HCT116 (cell line): ENCODE measurements at regions not wholly inside any gene's neighbourhood (a gene's known extent, or its start where the extent isn't known, plus 50 kb on each side); places are given as distances from the start of the nearest gene placed in this dataset.

Experiments used
- ATAC-seq: fragments of 200-7000 bp; cut with Tn5 transposase; 2 replicates; pipeline ENCODE4 v1.9.1; 2020; ENCODE audit warnings: mild to moderate bottlenecking, moderate library complexity
- BruUV-seq: library from RNA; stranded (reverse); fragments of 400-500 nt; replicated peaks from 2 replicates; lab custom pipeline; 2021; lab: Mats Ljungman, UMichigan
- CTCF ChIA-PET: fragments of 300-600 bp; sonication (Branson Sonifier 250); formaldehyde crosslinking; loops from one replicate; lab custom pipeline; 2021; ENCODE audit warnings: antibody characterized with exemption; lab: Charles Lee
- POLR2A ChIA-PET: fragments of 300-600, 350-600 bp; sonication (Branson Sonifier 250); formaldehyde crosslinking; loops from one replicate; lab custom pipeline; 2021; ENCODE audit warnings: antibody characterized with exemption; lab: Charles Lee
- RAD21 ChIA-PET, 2 experiments: fragments of 300-600 bp; sonication (Branson Sonifier 250); formaldehyde crosslinking; loops; one replicate each; lab custom pipeline; 2023; ENCODE audit warnings: low total read pairs in 2 of 2; ENCODE audit not compliant: uncharacterized antibody in 2 of 2, unreplicated experiment in 2 of 2, low non-redundant PET in 1 of 2; lab: Charles Lee
- DNase-seq: peaks from one replicate; pipeline ENCODE4 v3.0.0-alpha.2; 2010; ENCODE audit warnings: low read depth, low spot score
- H2AFZ ChIP-seq: fragments of 200-600 bp; shearing (Covaris generic), sonication (generic); 2 replicates; pipeline ENCODE4 v1.6.1; 2017; ENCODE audit warnings: low read depth, mixed run types, mixed read lengths, antibody characterized with exemption, low read length; ENCODE audit not compliant: poor library complexity, severe bottlenecking
- H3K27ac ChIP-seq: 2 replicates; pipeline ENCODE4 v1.5.1; 2012; ENCODE audit warnings: low read depth, low read length
- H3K27me3 ChIP-seq: fragments of 200-600 bp; sonication (generic); 2 replicates; pipeline ENCODE4 v1.6.1; 2016; ENCODE audit warnings: mixed run types, low read length, mixed read lengths; ENCODE audit not compliant: insufficient read depth
- H3K36me3 ChIP-seq, 2 experiments: fragments of 200-500 bp in 1 of 2; fragments of 200-600 bp in 1 of 2; sonication (Bioruptor generic) in 1 of 2; sonication (generic) in 1 of 2; 2 replicates each; pipeline versions ENCODE4 v1.5.1 to v1.6.1; 2014 to 2016; ENCODE audit warnings: low read length in 2 of 2, inconsistent platforms in 1 of 2, mixed read lengths in 1 of 2, mixed run types in 1 of 2; ENCODE audit not compliant: insufficient read depth in 2 of 2, control insufficient read depth in 1 of 2
- H3K4me1 ChIP-seq, 2 experiments: fragments of 200-600 bp in 1 of 2; sonication (generic) in 1 of 2; 2 replicates each; pipeline versions ENCODE4 v1.5.1 to v1.6.1; 2012 to 2017; ENCODE audit warnings: low read length in 2 of 2, inconsistent platforms in 1 of 2, mild to moderate bottlenecking in 1 of 2, mixed read lengths in 1 of 2, mixed run types in 1 of 2, moderate library complexity in 1 of 2; ENCODE audit not compliant: insufficient read depth in 2 of 2, control insufficient read depth in 1 of 2
- H3K4me2 ChIP-seq: fragments of 200-600 bp; sonication (generic); 2 replicates; pipeline ENCODE4 v1.6.1; 2017; ENCODE audit warnings: mixed run types, low read length, mixed read lengths
- H3K4me3 ChIP-seq, 2 experiments: fragments of 200-600 bp in 1 of 2; sonication (generic) in 1 of 2; replicated peaks in 1 of 2; 2 replicates each; pipeline ENCODE4 v1.5.1; 2011 to 2016; ENCODE audit warnings: low read length in 2 of 2, control low read depth in 1 of 2, low read depth in 1 of 2, mild to moderate bottlenecking in 1 of 2, mixed read lengths in 1 of 2, mixed run types in 1 of 2
- H3K79me2 ChIP-seq: fragments of 200-600 bp; sonication (generic); 2 replicates; pipeline ENCODE4 v1.6.1; 2017; ENCODE audit warnings: mild to moderate bottlenecking, mixed run types, low read length, moderate library complexity, mixed read lengths; ENCODE audit not compliant: insufficient read depth
- H3K9ac ChIP-seq: fragments of 200-600 bp; sonication (generic); 2 replicates; pipeline ENCODE4 v1.6.1; 2016; ENCODE audit warnings: low read length, mixed read lengths
- H3K9me2 ChIP-seq: fragments of 200-600 bp; sonication (generic), shearing (Covaris generic); 2 replicates; pipeline ENCODE4 v1.6.1; 2017; ENCODE audit warnings: mixed run types, mild to moderate bottlenecking, moderate library complexity; ENCODE audit not compliant: insufficient read depth
- H3K9me3 ChIP-seq, 2 experiments: fragments of 200-500 bp in 1 of 2; fragments of 200-600 bp in 1 of 2; sonication (Bioruptor generic) in 1 of 2; sonication (generic) in 1 of 2; 2 replicates each; pipeline ENCODE4 v1.6.1; 2014 to 2017; ENCODE audit warnings: low read length in 2 of 2, mixed read lengths in 2 of 2, inconsistent platforms in 1 of 2, low read depth in 1 of 2, mild to moderate bottlenecking in 1 of 2, mixed run types in 1 of 2, moderate library complexity in 1 of 2; ENCODE audit not compliant: control insufficient read depth in 1 of 2, insufficient read depth in 1 of 2
- H4K20me1 ChIP-seq: fragments of 200-600 bp; sonication (generic), shearing (Covaris generic); 2 replicates; pipeline ENCODE4 v1.6.1; 2017; ENCODE audit warnings: mixed run types, mild to moderate bottlenecking, moderate library complexity; ENCODE audit not compliant: insufficient read depth
- EGR1 ChIP-seq: IDR thresholded peaks from 2 replicates; pipeline ENCODE4 v1.6.1; 2012; ENCODE audit warnings: low read depth
- FOSL1 ChIP-seq: IDR thresholded peaks from 2 replicates; pipeline ENCODE4 v1.6.1; 2012; ENCODE audit warnings: low read depth
- JUND ChIP-seq: IDR thresholded peaks from 2 replicates; pipeline ENCODE4 v1.6.1; 2012
- SP1 ChIP-seq: IDR thresholded peaks from 2 replicates; pipeline ENCODE4 v1.6.1; 2012; ENCODE audit warnings: low read depth
- intact Hi-C: fragments of 100-400 bp; cut with micrococcal nuclease; formaldehyde crosslinking; loops from 2 replicates; pipeline ENCODE4 v1.10.0; 2022
- TF ChIP-seq, protein P1 (sequence below): IDR thresholded peaks from 2 replicates; pipeline ENCODE4 v1.6.1; 2011; ENCODE audit warnings: mild to moderate bottlenecking, low read length, moderate library complexity; ENCODE audit not compliant: insufficient replicate concordance; ENCODE audit errors: extremely low read depth
- TF ChIP-seq, protein P2 (sequence below): IDR thresholded peaks from 2 replicates; pipeline ENCODE4 v1.6.1; 2012; ENCODE audit warnings: low read depth

DNA sequence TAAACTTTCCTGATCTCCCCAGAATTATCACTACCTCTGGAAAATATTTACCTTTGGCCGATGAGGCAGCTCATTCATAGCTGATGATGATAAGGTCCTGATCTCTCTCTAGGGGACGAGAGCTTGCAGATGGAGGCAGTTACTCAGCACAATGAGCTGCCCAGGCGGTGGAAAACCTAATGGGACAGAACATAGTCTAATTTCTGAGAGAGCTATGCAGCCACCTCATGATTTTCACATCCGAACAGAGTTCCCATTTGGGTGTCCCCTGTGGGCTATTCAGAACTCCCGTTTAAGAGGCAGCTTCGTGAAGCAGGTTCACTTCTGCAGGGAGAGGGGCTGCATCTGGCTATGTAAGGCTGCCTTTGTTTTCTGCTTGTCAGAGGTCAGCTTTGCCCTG, 724.6 kb upstream of the TMEM132C start (continued):
- TF ChIP-seq, protein P1, sequence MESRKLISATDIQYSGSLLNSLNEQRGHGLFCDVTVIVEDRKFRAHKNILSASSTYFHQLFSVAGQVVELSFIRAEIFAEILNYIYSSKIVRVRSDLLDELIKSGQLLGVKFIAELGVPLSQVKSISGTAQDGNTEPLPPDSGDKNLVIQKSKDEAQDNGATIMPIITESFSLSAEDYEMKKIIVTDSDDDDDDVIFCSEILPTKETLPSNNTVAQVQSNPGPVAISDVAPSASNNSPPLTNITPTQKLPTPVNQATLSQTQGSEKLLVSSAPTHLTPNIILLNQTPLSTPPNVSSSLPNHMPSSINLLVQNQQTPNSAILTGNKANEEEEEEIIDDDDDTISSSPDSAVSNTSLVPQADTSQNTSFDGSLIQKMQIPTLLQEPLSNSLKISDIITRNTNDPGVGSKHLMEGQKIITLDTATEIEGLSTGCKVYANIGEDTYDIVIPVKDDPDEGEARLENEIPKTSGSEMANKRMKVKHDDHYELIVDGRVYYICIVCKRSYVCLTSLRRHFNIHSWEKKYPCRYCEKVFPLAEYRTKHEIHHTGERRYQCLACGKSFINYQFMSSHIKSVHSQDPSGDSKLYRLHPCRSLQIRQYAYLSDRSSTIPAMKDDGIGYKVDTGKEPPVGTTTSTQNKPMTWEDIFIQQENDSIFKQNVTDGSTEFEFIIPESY = no peak
- no peak for TF ChIP-seq EGR1

DNA sequence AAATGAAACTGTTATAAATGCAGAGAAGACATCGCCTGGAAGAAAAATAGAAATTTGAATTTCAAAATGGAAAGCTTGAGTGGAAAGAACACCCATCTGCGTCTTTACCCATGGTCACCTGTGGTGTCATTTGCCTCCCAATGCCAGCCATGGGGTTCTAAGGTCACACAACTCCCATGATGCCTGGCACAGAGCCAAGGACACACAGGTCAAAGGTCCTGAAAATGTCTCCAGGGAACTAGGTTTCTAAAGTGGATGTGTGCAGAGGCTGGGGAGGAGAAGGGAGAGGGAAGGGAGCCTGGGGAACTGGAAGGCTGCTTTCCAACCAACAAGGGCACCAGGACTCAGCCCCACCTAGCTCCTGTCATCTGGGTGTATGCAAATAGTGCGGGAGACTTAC, 724.0 kb upstream of the TMEM132C start:
- ChIA-PET CTCF (no interaction called here), RAD21 (no interaction called here), POLR2A (no interaction called here)
- no peak overlapping the region for H2AFZ ChIP-seq
- no peaks in the 10 kb centered on the region for H4K20me1 ChIP-seq
- H3K4me2 ChIP-seq = no peak overlapping the region
- no peaks in the 10 kb centered on the region for H3K4me1 ChIP-seq
- H3K36me3 ChIP-seq = no peaks in the 10 kb centered on the region
- DNase-seq = no peak
- no peak overlapping the region for H3K27ac ChIP-seq
- TF ChIP-seq JUND = no peak
- TF ChIP-seq, protein P1 = no peak
- TF ChIP-seq SP1 = no peak
- TF ChIP-seq FOSL1 = no peak
- TF ChIP-seq, protein P2, sequence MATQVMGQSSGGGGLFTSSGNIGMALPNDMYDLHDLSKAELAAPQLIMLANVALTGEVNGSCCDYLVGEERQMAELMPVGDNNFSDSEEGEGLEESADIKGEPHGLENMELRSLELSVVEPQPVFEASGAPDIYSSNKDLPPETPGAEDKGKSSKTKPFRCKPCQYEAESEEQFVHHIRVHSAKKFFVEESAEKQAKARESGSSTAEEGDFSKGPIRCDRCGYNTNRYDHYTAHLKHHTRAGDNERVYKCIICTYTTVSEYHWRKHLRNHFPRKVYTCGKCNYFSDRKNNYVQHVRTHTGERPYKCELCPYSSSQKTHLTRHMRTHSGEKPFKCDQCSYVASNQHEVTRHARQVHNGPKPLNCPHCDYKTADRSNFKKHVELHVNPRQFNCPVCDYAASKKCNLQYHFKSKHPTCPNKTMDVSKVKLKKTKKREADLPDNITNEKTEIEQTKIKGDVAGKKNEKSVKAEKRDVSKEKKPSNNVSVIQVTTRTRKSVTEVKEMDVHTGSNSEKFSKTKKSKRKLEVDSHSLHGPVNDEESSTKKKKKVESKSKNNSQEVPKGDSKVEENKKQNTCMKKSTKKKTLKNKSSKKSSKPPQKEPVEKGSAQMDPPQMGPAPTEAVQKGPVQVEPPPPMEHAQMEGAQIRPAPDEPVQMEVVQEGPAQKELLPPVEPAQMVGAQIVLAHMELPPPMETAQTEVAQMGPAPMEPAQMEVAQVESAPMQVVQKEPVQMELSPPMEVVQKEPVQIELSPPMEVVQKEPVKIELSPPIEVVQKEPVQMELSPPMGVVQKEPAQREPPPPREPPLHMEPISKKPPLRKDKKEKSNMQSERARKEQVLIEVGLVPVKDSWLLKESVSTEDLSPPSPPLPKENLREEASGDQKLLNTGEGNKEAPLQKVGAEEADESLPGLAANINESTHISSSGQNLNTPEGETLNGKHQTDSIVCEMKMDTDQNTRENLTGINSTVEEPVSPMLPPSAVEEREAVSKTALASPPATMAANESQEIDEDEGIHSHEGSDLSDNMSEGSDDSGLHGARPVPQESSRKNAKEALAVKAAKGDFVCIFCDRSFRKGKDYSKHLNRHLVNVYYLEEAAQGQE = no peak
- H3K9ac ChIP-seq = no peak overlapping the region
- no peak overlapping the region for H3K4me3 ChIP-seq
- no peaks in the 10 kb centered on the region for H3K79me2 ChIP-seq
- intact Hi-C loops = no loop called here
- no peaks in the 10 kb centered on the region for H3K9me2 ChIP-seq
- peaks cover 10 to 25% of the 10 kb centered on the region in 2 experiments; a peak in 2 of 4 replicates for H3K9me3 ChIP-seq
- no peaks in the 10 kb centered on the region for H3K27me3 ChIP-seq
- no peak for ATAC-seq
- BruUV-seq = no TSS peak
